Caco-2 (cell line): ENCODE measurements at regions not wholly inside any gene's neighbourhood (a gene's known extent, or its start where the extent isn't known, plus 50 kb on each side); places are given as distances from the start of the nearest gene placed in this dataset.

Experiments
- BruUV-seq: library from RNA; stranded (reverse); fragments of 400-500 nt; replicated peaks from 2 replicates; lab custom pipeline; 2021; lab: Mats Ljungman, UMichigan
- CTCF ChIA-PET: fragments of 300-600 bp; sonication (Branson Sonifier 250); formaldehyde crosslinking; loops from one replicate; lab custom pipeline; 2022; ENCODE audit warnings: antibody characterized with exemption; lab: Charles Lee
- POLR2A ChIA-PET: fragments of 300-600 bp; sonication (Branson Sonifier 250); formaldehyde crosslinking; loops from one replicate; lab custom pipeline; 2022; ENCODE audit warnings: antibody characterized with exemption; lab: Charles Lee
- DNase-seq, 2 experiments: peaks; one replicate each; pipeline versions ENCODE4 v3.0.0 to v3.0.0-alpha.2; 2020 to 2022
- H3K27me3 ChIP-seq: replicated peaks from 2 replicates; pipeline ENCODE4 v1.6.0; 2011; ENCODE audit warnings: low read length; ENCODE audit not compliant: control insufficient read depth, insufficient read depth
- H3K36me3 ChIP-seq: 2 replicates; pipeline ENCODE4 v1.5.1; 2011; ENCODE audit warnings: low read length; ENCODE audit not compliant: control insufficient read depth, insufficient read depth
- H3K4me1 ChIP-seq: fragments of 250-450 bp; sonication (Bioruptor Pico); 2 replicates; pipeline ENCODE4 v1.5.1; 2020; ENCODE audit warnings: mild to moderate bottlenecking
- H3K4me3 ChIP-seq: 2 replicates; pipeline ENCODE4 v1.5.1; 2011; ENCODE audit warnings: low read depth, mild to moderate bottlenecking, control low read depth, low read length
- H3K9me3 ChIP-seq: fragments of 250-450 bp; sonication (Bioruptor Pico); 2 replicates; pipeline ENCODE4 v1.5.1; 2020; ENCODE audit warnings: mild to moderate bottlenecking, moderate library complexity
- H3K27ac Mint-ChIP-seq: one replicate; pipeline ENCODE4 v1.8.0; 2022; ENCODE audit warnings: mixed read lengths; ENCODE audit not compliant: unreplicated experiment
- H3K27me3 Mint-ChIP-seq: one replicate; pipeline ENCODE4 v1.8.0; 2022; ENCODE audit warnings: mixed read lengths; ENCODE audit not compliant: insufficient read depth, unreplicated experiment
- H3K36me3 Mint-ChIP-seq: one replicate; pipeline ENCODE4 v1.8.0; 2022; ENCODE audit warnings: mild to moderate bottlenecking, mixed read lengths; ENCODE audit not compliant: insufficient read depth, unreplicated experiment
- H3K4me1 Mint-ChIP-seq: one replicate; pipeline ENCODE4 v1.8.0; 2022; ENCODE audit warnings: low read depth, mixed read lengths; ENCODE audit not compliant: unreplicated experiment
- H3K4me3 Mint-ChIP-seq: one replicate; pipeline ENCODE4 v1.8.0; 2022; ENCODE audit warnings: mild to moderate bottlenecking, moderate library complexity, mixed read lengths; ENCODE audit not compliant: unreplicated experiment
- H3K9me3 Mint-ChIP-seq: one replicate; pipeline ENCODE4 v1.8.0; 2022; ENCODE audit warnings: mixed read lengths; ENCODE audit not compliant: unreplicated experiment
- intact Hi-C: fragments of 100-400 bp; cut with micrococcal nuclease; formaldehyde crosslinking; loops from one replicate; pipeline ENCODE4 v1.10.0; 2022; ENCODE audit not compliant: unreplicated experiment
- TF ChIP-seq, protein P1 (sequence below), 2 experiments: fragments of 200-600 bp in 1 of 2; IDR thresholded peaks; 1 replicate in 1 of 2; 2 replicates in 1 of 2; pipeline versions ENCODE4 v1.5.1 to v1.8.0; 2011 to 2022; ENCODE audit warnings: antibody characterized with exemption in 1 of 2, control low read depth in 1 of 2, inconsistent platforms in 1 of 2, low read depth in 1 of 2, low read length in 1 of 2, mild to moderate bottlenecking in 1 of 2, moderate library complexity in 1 of 2; ENCODE audit not compliant: insufficient read depth in 1 of 2, severe bottlenecking in 1 of 2, unreplicated experiment in 1 of 2

GRCh38 chr9:78860801-78861475 is 564.0 kb downstream of the PSAT1 start:
- Mint-ChIP-seq H3K36me3 (no peaks in the 10 kb centered on the region), H3K9me3 (no peaks in the 10 kb centered on the region), H3K4me3 (no peak overlapping the region), H3K4me1 (no peaks in the 10 kb centered on the region), H3K27ac (no peak overlapping the region), H3K27me3 (no peaks in the 10 kb centered on the region)
- no peak overlapping the region for H3K4me3 ChIP-seq
- H3K27me3 ChIP-seq = no peaks in the 10 kb centered on the region
- DNase-seq = no peak
- CTCF ChIA-PET = no interaction called here
- intact Hi-C loops = no loop called here
- POLR2A ChIA-PET = no interaction called here
- no TSS peak for BruUV-seq
- no peaks in the 10 kb centered on the region for H3K9me3 ChIP-seq
- TF ChIP-seq, protein P1, sequence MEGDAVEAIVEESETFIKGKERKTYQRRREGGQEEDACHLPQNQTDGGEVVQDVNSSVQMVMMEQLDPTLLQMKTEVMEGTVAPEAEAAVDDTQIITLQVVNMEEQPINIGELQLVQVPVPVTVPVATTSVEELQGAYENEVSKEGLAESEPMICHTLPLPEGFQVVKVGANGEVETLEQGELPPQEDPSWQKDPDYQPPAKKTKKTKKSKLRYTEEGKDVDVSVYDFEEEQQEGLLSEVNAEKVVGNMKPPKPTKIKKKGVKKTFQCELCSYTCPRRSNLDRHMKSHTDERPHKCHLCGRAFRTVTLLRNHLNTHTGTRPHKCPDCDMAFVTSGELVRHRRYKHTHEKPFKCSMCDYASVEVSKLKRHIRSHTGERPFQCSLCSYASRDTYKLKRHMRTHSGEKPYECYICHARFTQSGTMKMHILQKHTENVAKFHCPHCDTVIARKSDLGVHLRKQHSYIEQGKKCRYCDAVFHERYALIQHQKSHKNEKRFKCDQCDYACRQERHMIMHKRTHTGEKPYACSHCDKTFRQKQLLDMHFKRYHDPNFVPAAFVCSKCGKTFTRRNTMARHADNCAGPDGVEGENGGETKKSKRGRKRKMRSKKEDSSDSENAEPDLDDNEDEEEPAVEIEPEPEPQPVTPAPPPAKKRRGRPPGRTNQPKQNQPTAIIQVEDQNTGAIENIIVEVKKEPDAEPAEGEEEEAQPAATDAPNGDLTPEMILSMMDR (IDR thresholded peaks at IDR 0.05; ENCODE audit: insufficient read depth in 1 of 2, low read depth in 1 of 2, low read length in 1 of 2, severe bottlenecking in 1 of 2, unreplicated experiment in 1 of 2) = no peak
- H3K4me1 ChIP-seq = no peaks in the 10 kb centered on the region; the same call in 1 of the 2 replicates
- no peaks in the 10 kb centered on the region for H3K36me3 ChIP-seq

- H3K27me3 Mint-ChIP-seq = no peaks in the 10 kb centered on the region
- CTCF ChIA-PET = no interaction called here
- Histone ChIP-seq H3K9me3 (no peaks in the 10 kb centered on the region), H3K4me1 (no peaks in the 10 kb centered on the region; the same call in 1 of the 2 replicates), H3K36me3 (no peaks in the 10 kb centered on the region), H3K4me3 (no peak overlapping the region), H3K27me3 (no peaks in the 10 kb centered on the region)
- no peaks in the 10 kb centered on the region for H3K4me1 Mint-ChIP-seq
- H3K27ac Mint-ChIP-seq = no peak overlapping the region
- H3K9me3 Mint-ChIP-seq = no peaks in the 10 kb centered on the region
- H3K36me3 Mint-ChIP-seq = no peaks in the 10 kb centered on the region
- no peak overlapping the region for H3K4me3 Mint-ChIP-seq
- intact Hi-C loops = no loop called here
- DNase-seq = no peak
- BruUV-seq = no TSS peak
- POLR2A ChIA-PET = no interaction called here
- TF ChIP-seq, protein P1 (IDR thresholded peaks at IDR 0.05; ENCODE audit: insufficient read depth in 1 of 2, low read depth in 1 of 2, low read length in 1 of 2, severe bottlenecking in 1 of 2, unreplicated experiment in 1 of 2) = no peak
Observed at GRCh38 chr9:78863531-78863930, 566.6 kb downstream of the PSAT1 start.

GRCh38 chr9:78865737-78866136 is 568.8 kb downstream of the PSAT1 start:
- intact Hi-C loops = no loop called here
- Histone ChIP-seq H3K9me3 (no peaks in the 10 kb centered on the region), H3K27me3 (no peaks in the 10 kb centered on the region), H3K36me3 (no peaks in the 10 kb centered on the region), H3K4me1 (no peaks in the 10 kb centered on the region; the same call in 1 of the 2 replicates), H3K4me3 (no peak overlapping the region)
- POLR2A ChIA-PET = no interaction called here
- no peaks in the 10 kb centered on the region for H3K27me3 Mint-ChIP-seq
- no peak overlapping the region for H3K4me3 Mint-ChIP-seq
- TF ChIP-seq, protein P1 (IDR thresholded peaks at IDR 0.05; ENCODE audit: insufficient read depth in 1 of 2, low read depth in 1 of 2, low read length in 1 of 2, severe bottlenecking in 1 of 2, unreplicated experiment in 1 of 2) = no peak
- H3K4me1 Mint-ChIP-seq = no peaks in the 10 kb centered on the region
- CTCF ChIA-PET = no interaction called here
- no peak overlapping the region for H3K27ac Mint-ChIP-seq
- H3K9me3 Mint-ChIP-seq = no peaks in the 10 kb centered on the region
- no peak for DNase-seq
- H3K36me3 Mint-ChIP-seq = no peaks in the 10 kb centered on the region
- BruUV-seq = no TSS peak
